H1 (cell line): ENCODE measurements at regions not wholly inside any gene's neighbourhood (a gene's known extent, or its start where the extent isn't known, plus 50 kb on each side); places are given as distances from the start of the nearest gene placed in this dataset.

Experiments used
- CTCF ChIA-PET: fragments of 300-600 bp; sonication (Branson Sonifier 250); formaldehyde crosslinking; loops from one replicate; lab custom pipeline; 2021; ENCODE audit not compliant: partially characterized antibody; lab: Charles Lee
- POLR2A ChIA-PET: fragments of 300-600 bp; sonication (Branson Sonifier 250); formaldehyde crosslinking; loops from one replicate; lab custom pipeline; 2021; ENCODE audit warnings: inconsistent platforms; ENCODE audit not compliant: partially characterized antibody; lab: Charles Lee
- DNase-seq, 2 experiments: peaks; one replicate each; pipeline versions ENCODE4 v3.0.0 to v3.0.0-alpha.2; 2010 to 2022; ENCODE audit warnings: low spot score in 2 of 2, low read depth in 1 of 2, mixed read lengths in 1 of 2
- FAIRE-seq: peaks from 2 replicates; lab custom pipeline; 2011; peaks lifted over from hg19 to GRCh38; lab: Jason Lieb, UNC
- H2AFZ ChIP-seq: 2 replicates; pipeline ENCODE4 v1.8.1; 2012; ENCODE audit warnings: low read length, inconsistent platforms
- H2AK5ac ChIP-seq: 2 replicates; pipeline ENCODE4 v1.6.1; 2013; ENCODE audit warnings: low read depth, low read length
- H2BK120ac ChIP-seq: replicated peaks from 2 replicates; pipeline ENCODE3; 2013; ENCODE audit warnings: low read depth, low read length, inconsistent platforms
- H2BK12ac ChIP-seq: 2 replicates; pipeline ENCODE4 v1.6.1; 2013; ENCODE audit warnings: low read depth, low read length
- H2BK15ac ChIP-seq: 2 replicates; pipeline ENCODE4 v1.6.1; 2013; ENCODE audit warnings: low read length
- H2BK20ac ChIP-seq: 2 replicates; pipeline ENCODE4 v1.6.1; 2013; ENCODE audit warnings: low read length
- H2BK5ac ChIP-seq: 2 replicates; pipeline ENCODE4 v1.6.1; 2013; ENCODE audit warnings: low read depth, low read length
- H3K14ac ChIP-seq: 2 replicates; pipeline ENCODE4 v1.6.1; 2013; ENCODE audit warnings: inconsistent platforms; ENCODE audit not compliant: insufficient read length
- H3K18ac ChIP-seq: 2 replicates; pipeline ENCODE4 v1.6.1; 2013; ENCODE audit warnings: low read length; ENCODE audit errors: extremely low read depth
- H3K23ac ChIP-seq: 2 replicates; pipeline ENCODE4 v1.6.1; 2013; ENCODE audit warnings: inconsistent platforms; ENCODE audit not compliant: insufficient read length
- H3K23me2 ChIP-seq: 2 replicates; pipeline ENCODE4 v1.6.1; 2013; ENCODE audit warnings: low read depth, low read length
- H3K27ac ChIP-seq: 2 replicates; pipeline ENCODE4 v1.6.1; 2011; ENCODE audit warnings: low read depth, low read length, inconsistent platforms
- H3K27me3 ChIP-seq, 4 experiments: replicated peaks in 1 of 4; 1 replicate in 1 of 4; 2 replicates in 3 of 4; pipeline versions ENCODE4 v1.6.1 to v1.8.1; 2011 to 2013; ENCODE audit warnings: low read length in 3 of 4, mild to moderate bottlenecking in 3 of 4, inconsistent platforms in 2 of 4, mixed read lengths in 2 of 4, moderate library complexity in 1 of 4; ENCODE audit not compliant: control insufficient read depth in 3 of 4, insufficient read depth in 3 of 4; ENCODE audit errors: extremely low read depth in 1 of 4
- H3K36me3 ChIP-seq, 4 experiments: 2 replicates each; pipeline versions ENCODE4 v1.6.1 to v1.8.1; 2011 to 2013; ENCODE audit warnings: mild to moderate bottlenecking in 4 of 4, low read length in 3 of 4, moderate library complexity in 2 of 4, control low read depth in 1 of 4, inconsistent platforms in 1 of 4; ENCODE audit not compliant: insufficient read depth in 4 of 4, control insufficient read depth in 2 of 4
- H3K4ac ChIP-seq: replicated peaks from 2 replicates; pipeline ENCODE3; 2013; ENCODE audit warnings: low read length, low read depth, mixed read lengths, inconsistent platforms; ENCODE audit not compliant: insufficient read length
- H3K4me1 ChIP-seq, 4 experiments: replicated peaks in 1 of 4; 1 replicate in 1 of 4; 2 replicates in 3 of 4; pipeline versions ENCODE4 v1.6.1 to v1.8.1; 2011 to 2013; ENCODE audit warnings: low read length in 3 of 4, inconsistent platforms in 2 of 4, mixed read lengths in 1 of 4; ENCODE audit not compliant: insufficient read depth in 4 of 4, control insufficient read depth in 3 of 4
- H3K4me2 ChIP-seq, 2 experiments: 2 replicates each; pipeline versions ENCODE4 v1.6.1 to v1.8.1; 2011 to 2013; ENCODE audit warnings: low read depth in 2 of 2, low read length in 2 of 2, control low read depth in 1 of 2, inconsistent platforms in 1 of 2, mild to moderate bottlenecking in 1 of 2; ENCODE audit not compliant: insufficient read depth in 1 of 2
- H3K4me3 ChIP-seq, 4 experiments: fragments of 200-600, 300-600 bp in 1 of 4; sonication (generic), shearing (Covaris generic), sonication (Bioruptor Twin) in 1 of 4; 2 replicates each; pipeline versions ENCODE4 v1.5.1 to v1.8.1; 2011 to 2016; ENCODE audit warnings: low read length in 4 of 4, low read depth in 3 of 4, control low read depth in 2 of 4, inconsistent platforms in 2 of 4, mild to moderate bottlenecking in 2 of 4, mixed read lengths in 1 of 4, moderate library complexity in 1 of 4; ENCODE audit not compliant: insufficient read depth in 2 of 4; ENCODE audit errors: extremely low read depth in 1 of 4
- H3K56ac ChIP-seq: replicated peaks from 2 replicates; pipeline ENCODE3; 2013; ENCODE audit warnings: low read depth, mild to moderate bottlenecking, mixed read lengths, low read length, inconsistent platforms; ENCODE audit not compliant: insufficient read length
- H3K79me1 ChIP-seq: 2 replicates; pipeline ENCODE4 v1.6.1; 2013; ENCODE audit warnings: low read depth, low read length, control low read depth
- H3K79me2 ChIP-seq, 2 experiments: 2 replicates each; pipeline versions ENCODE4 v1.6.1 to v1.8.1; 2012 to 2013; ENCODE audit warnings: low read length in 2 of 2, mild to moderate bottlenecking in 2 of 2, inconsistent platforms in 1 of 2; ENCODE audit not compliant: insufficient read depth in 2 of 2, control insufficient read depth in 1 of 2
- H3K9ac ChIP-seq, 4 experiments: replicated peaks in 1 of 4; 1 replicate in 1 of 4; 2 replicates in 3 of 4; pipeline versions ENCODE4 v1.6.1 to v1.8.1; 2011 to 2013; ENCODE audit warnings: low read depth in 3 of 4, low read length in 3 of 4, control low read depth in 2 of 4, mild to moderate bottlenecking in 2 of 4, moderate library complexity in 2 of 4, inconsistent platforms in 1 of 4; ENCODE audit errors: extremely low read depth in 1 of 4
- H3K9me3 ChIP-seq, 2 experiments: 2 replicates each; pipeline versions ENCODE4 v1.6.1 to v1.8.1; 2012 to 2013; ENCODE audit warnings: mild to moderate bottlenecking in 2 of 2, moderate library complexity in 2 of 2, control low read depth in 1 of 2, inconsistent platforms in 1 of 2, low read depth in 1 of 2, low read length in 1 of 2, mixed read lengths in 1 of 2; ENCODE audit not compliant: insufficient read depth in 2 of 2
- H4K20me1 ChIP-seq, 2 experiments: replicated peaks in 1 of 2; 2 replicates each; pipeline versions ENCODE3 to v1.8.1; 2011 to 2013; ENCODE audit warnings: inconsistent platforms in 2 of 2, low read length in 2 of 2, mild to moderate bottlenecking in 1 of 2; ENCODE audit not compliant: insufficient read depth in 2 of 2, control insufficient read depth in 1 of 2
- H4K5ac ChIP-seq: 2 replicates; pipeline ENCODE4 v1.6.1; 2013; ENCODE audit warnings: low read length, low read depth, mixed read lengths, inconsistent platforms; ENCODE audit not compliant: insufficient read length
- H4K8ac ChIP-seq: 2 replicates; pipeline ENCODE4 v1.8.0; 2013; ENCODE audit warnings: mild to moderate bottlenecking, moderate library complexity, low read length, inconsistent platforms; ENCODE audit not compliant: insufficient read depth; ENCODE audit errors: extremely low read depth
- H4K91ac ChIP-seq: replicated peaks from 2 replicates; pipeline ENCODE3; 2013; ENCODE audit warnings: low read length, mixed read lengths, inconsistent platforms; ENCODE audit not compliant: insufficient read length
- EZH2 ChIP-seq: fragments of 200-600 bp; sonication (generic); IDR thresholded peaks from 2 replicates; pipeline ENCODE4 v1.7.1; 2012; ENCODE audit warnings: low read depth, mild to moderate bottlenecking, moderate library complexity, low read length, inconsistent platforms; ENCODE audit not compliant: severe bottlenecking
- FOSL1 ChIP-seq: IDR thresholded peaks from 2 replicates; pipeline ENCODE4 v1.6.1; 2011; ENCODE audit warnings: mild to moderate bottlenecking, low read depth, low read length, moderate library complexity; ENCODE audit not compliant: insufficient read depth
- GTF2F1 ChIP-seq: IDR thresholded peaks from 2 replicates; pipeline ENCODE4 v1.6.1; 2012; ENCODE audit warnings: low read depth, low read length, improper control_type of control experiment, borderline replicate concordance
- HDAC2 ChIP-seq, 2 experiments: fragments of 300-600 bp in 1 of 2; sonication (generic) in 1 of 2; IDR thresholded peaks; 2 replicates each; pipeline ENCODE4 v1.6.1; 2011 to 2012; ENCODE audit warnings: low read depth in 2 of 2, low read length in 2 of 2, mild to moderate bottlenecking in 2 of 2, moderate library complexity in 2 of 2, borderline replicate concordance in 1 of 2, inconsistent platforms in 1 of 2
- NANOG ChIP-seq: IDR thresholded peaks from 2 replicates; pipeline ENCODE4 v1.6.1; 2011; ENCODE audit warnings: low read length, low read depth, mild to moderate bottlenecking, inconsistent platforms; ENCODE audit not compliant: insufficient read depth, poor library complexity, severe bottlenecking
- RBBP5 ChIP-seq: IDR thresholded peaks from 2 replicates; pipeline ENCODE4 v1.7.1; 2012; ENCODE audit warnings: low read depth, mild to moderate bottlenecking, inconsistent platforms, low read length, moderate library complexity, borderline replicate concordance
- SIRT6 ChIP-seq: IDR thresholded peaks from one replicate; pipeline ENCODE4 v1.7.1; 2012; ENCODE audit warnings: low read length, inconsistent platforms
- SP2 ChIP-seq: IDR thresholded peaks from 2 replicates; pipeline ENCODE4 v1.6.1; 2012; ENCODE audit warnings: mild to moderate bottlenecking, low read length, inconsistent platforms
- SRF ChIP-seq: IDR thresholded peaks from 2 replicates; pipeline ENCODE4 v1.6.1; 2011; ENCODE audit warnings: mild to moderate bottlenecking, low read depth, low read length, moderate library complexity
- WGBS, 2 experiments: shearing (Covaris generic) in 1 of 2; methylation state at CpG; one replicate each; pipeline versions ENCODE4 v1.1.6 to v1.1.7; 2013 to 2015; ENCODE audit warnings: low lambda C conversion rate in 2 of 2, mixed read lengths in 2 of 2, inconsistent platforms in 1 of 2, low coverage in 1 of 2, missing lambda C conversion rate in 1 of 2; ENCODE audit not compliant: insufficient replicate concordance in 2 of 2, insufficient coverage in 1 of 2, insufficient read length in 1 of 2; ENCODE audit errors: extremely low coverage in 1 of 2, missing lambda C conversion rate in 1 of 2; 5-methylcytosine and 5-hydroxymethylcytosine counted together
- TF ChIP-seq, protein P1 (sequence below): IDR thresholded peaks from 2 replicates; pipeline ENCODE4 v1.6.1; 2012; ENCODE audit warnings: low read length, inconsistent platforms

DNA sequence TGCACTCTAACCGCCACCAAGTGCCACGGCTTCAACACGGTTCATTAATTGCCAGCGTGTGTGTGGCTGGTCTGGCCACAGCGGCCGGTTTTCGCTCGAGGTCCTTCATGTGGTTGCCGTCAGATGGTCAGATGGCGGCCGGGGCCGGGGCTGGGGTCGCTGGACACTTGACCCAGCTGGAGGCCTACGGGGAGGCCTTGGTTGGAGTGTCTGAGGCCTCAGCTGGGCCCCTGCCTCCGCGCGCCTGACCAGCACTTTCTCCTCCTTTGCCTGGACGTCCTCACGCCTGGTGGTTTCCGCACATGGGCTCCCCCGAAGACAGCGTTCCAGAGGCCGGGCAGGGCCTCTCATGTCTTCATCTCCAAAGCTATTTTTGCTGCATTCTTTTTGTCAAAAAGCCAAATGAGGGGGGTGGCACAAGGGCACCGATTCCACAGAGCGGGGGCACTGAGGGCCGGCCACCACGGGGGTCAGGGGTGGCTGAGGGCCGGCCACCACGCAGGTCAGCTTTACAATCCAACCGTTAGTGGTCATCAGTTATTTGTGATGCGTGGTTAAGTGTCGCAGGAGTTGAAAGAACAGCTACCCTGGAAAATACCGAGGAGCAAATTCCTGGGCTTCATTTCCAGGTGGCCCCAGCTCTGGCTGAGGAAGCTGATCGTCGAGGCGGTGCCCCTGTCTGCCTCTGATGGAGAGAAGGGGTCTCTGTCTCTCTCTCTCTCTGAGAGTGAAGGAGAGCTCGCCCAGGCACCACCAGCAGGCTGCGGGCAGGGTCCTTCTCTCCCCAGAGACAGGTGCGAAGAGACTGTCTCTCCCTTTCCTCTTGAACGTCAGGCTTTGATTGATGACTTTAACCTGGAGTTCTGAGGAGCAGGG lies 50.5 kb upstream of the FRMD1 start:
- H2AK5ac ChIP-seq, result peak overlapping the region; percentile 78; the same call in 1 of the 2 replicates
- DNase-seq (no peak), FAIRE-seq (no peak)
- 93% methylated on average over 40 of the region's 40 CpGs; no CpG with 5 or more reads in 1 of the 2 experiments for WGBS, 2 experiments
- H4K8ac ChIP-seq, result peak overlapping the region; percentile 54; the same call in 1 of the 2 replicates
- no peak overlapping the region for H4K5ac ChIP-seq
- no peaks in the 10 kb centered on the region for H3K36me3 ChIP-seq
- no peaks in the 10 kb centered on the region for H3K23me2 ChIP-seq
- H3K27me3 ChIP-seq, result peaks cover 0 to 12% (median 10%) of the 10 kb centered on the region in 4 experiments; a peak in 5 of 7 replicates
- peaks cover 7 to 18% (median 12%) of the 10 kb centered on the region in 4 experiments for H3K4me1 ChIP-seq
- H3K56ac ChIP-seq, result no peak overlapping the region
- ChIA-PET CTCF (interaction anchor here (1.3 to 8.2 kb wide), 4 partner anchors 12 to 72 kb away, joined by 3 to 73 read pairs (median 30); no protein-coding TSS in a partner anchor), POLR2A (no interaction called here)
- no peak overlapping the region for H3K4me2 ChIP-seq
- H3K9me3 ChIP-seq, result no peaks in the 10 kb centered on the region
- no peaks in the 10 kb centered on the region for H4K20me1 ChIP-seq
- no peak overlapping the region for H3K4me3 ChIP-seq
- H3K18ac ChIP-seq, result no peak overlapping the region
- H2BK15ac ChIP-seq, result no peak overlapping the region
- no peak overlapping the region for H2BK120ac ChIP-seq
- H3K14ac ChIP-seq, result no peak overlapping the region
- no peak overlapping the region for H3K23ac ChIP-seq
- 0 out of 2 replicates have a peak overlapping the region, but pooled peaks have one; percentile 24 for H2BK5ac ChIP-seq
- no peak overlapping the region for H4K91ac ChIP-seq
- no peaks in the 10 kb centered on the region for H3K79me1 ChIP-seq
- H2AFZ ChIP-seq, result no peak overlapping the region
- no peak overlapping the region for H2BK12ac ChIP-seq
- no peaks in the 10 kb centered on the region for H3K79me2 ChIP-seq
- no peak overlapping the region for H3K27ac ChIP-seq
- H3K9ac ChIP-seq, result no peak overlapping the region
- H3K4ac ChIP-seq, result no peak overlapping the region
- H2BK20ac ChIP-seq, result no peak overlapping the region
- TF ChIP-seq SP2 (no peak), EZH2 (no peak), HDAC2 (IDR thresholded peaks at IDR 0.05; ENCODE audit: borderline replicate concordance in 1 of 2, low read depth in 2 of 2, low read length in 2 of 2) (no peak), SIRT6 (no peak), NANOG (no peak), GTF2F1 (no peak), SRF (no peak), FOSL1 (no peak), RBBP5 (no peak)
- TF ChIP-seq, protein P1, sequence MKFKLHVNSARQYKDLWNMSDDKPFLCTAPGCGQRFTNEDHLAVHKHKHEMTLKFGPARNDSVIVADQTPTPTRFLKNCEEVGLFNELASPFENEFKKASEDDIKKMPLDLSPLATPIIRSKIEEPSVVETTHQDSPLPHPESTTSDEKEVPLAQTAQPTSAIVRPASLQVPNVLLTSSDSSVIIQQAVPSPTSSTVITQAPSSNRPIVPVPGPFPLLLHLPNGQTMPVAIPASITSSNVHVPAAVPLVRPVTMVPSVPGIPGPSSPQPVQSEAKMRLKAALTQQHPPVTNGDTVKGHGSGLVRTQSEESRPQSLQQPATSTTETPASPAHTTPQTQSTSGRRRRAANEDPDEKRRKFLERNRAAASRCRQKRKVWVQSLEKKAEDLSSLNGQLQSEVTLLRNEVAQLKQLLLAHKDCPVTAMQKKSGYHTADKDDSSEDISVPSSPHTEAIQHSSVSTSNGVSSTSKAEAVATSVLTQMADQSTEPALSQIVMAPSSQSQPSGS, result no peak
